ENCODE measurements at regions not wholly inside any gene's neighbourhood (a gene's known extent, or its start where the extent isn't known, plus 50 kb on each side); places are given as distances from the start of the nearest gene placed in this dataset.

DNA sequence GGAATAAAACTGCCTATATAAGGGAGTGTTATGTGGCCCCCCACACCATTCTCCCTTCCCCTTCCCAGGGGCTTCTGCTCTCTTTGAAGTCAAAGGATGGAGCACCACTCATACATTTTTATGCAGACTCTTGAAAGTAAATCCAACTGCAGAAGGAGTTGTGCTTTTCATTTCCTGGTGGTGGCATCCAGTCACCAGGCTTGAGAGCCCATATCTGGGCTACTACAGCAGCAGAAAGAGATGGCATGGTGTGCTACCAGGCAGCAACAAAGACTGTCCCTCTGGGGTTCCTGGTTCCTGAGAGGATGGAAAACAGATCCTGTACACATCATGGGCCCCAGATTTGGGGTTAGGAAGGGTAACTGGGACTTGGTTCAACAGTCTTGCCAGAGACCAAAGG lies 226.4 kb downstream of the CLIC5 start:
- Histone ChIP-seq H3K9me3 (no peaks in the 10 kb centered on the region), H3K4me3 (no peak overlapping the region), H3K27me3 (no peaks in the 10 kb centered on the region), H3K4me1 (no peaks in the 10 kb centered on the region), H3K27ac (no peak overlapping the region), H3K36me3 (no peaks in the 10 kb centered on the region)
- no peak for DNase-seq
- TF ChIP-seq POLR2A (IDR thresholded peaks at IDR 0.05): no peak
- intact Hi-C loops (cut with DNase I; ENCODE audit: low total_unique reads): no loop called here
- in situ Hi-C loops (cut with MboI; ENCODE audit: low sequenced_read_pairs in 4 of 4): no loop called here
- no peak for ATAC-seq

- no peak overlapping the region for H3K4me3 ChIP-seq
- no peak overlapping the region for H3K27ac ChIP-seq
- H3K27me3 ChIP-seq: no peaks in the 10 kb centered on the region
- H3K4me1 ChIP-seq: no peaks in the 10 kb centered on the region
- no peaks in the 10 kb centered on the region for H3K9me3 ChIP-seq
- ATAC-seq (no peak), DNase-seq (no peak)
- H3K36me3 ChIP-seq: no peaks in the 10 kb centered on the region
- in situ Hi-C loops (cut with MboI; ENCODE audit: low sequenced_read_pairs in 4 of 4) (no loop called here), intact Hi-C loops (cut with DNase I; ENCODE audit: low total_unique reads) (no loop called here)
- TF ChIP-seq CTCF (IDR thresholded peaks at IDR 0.05 in 4 of 5, conservative IDR thresholded peaks at IDR 0.05 in 1 of 5) (no peak), POLR2A (IDR thresholded peaks at IDR 0.05) (no peak)
These were observed 228.3 kb downstream of the CLIC5 start for GRCh38 chr6:45787384-45787783.

DNA sequence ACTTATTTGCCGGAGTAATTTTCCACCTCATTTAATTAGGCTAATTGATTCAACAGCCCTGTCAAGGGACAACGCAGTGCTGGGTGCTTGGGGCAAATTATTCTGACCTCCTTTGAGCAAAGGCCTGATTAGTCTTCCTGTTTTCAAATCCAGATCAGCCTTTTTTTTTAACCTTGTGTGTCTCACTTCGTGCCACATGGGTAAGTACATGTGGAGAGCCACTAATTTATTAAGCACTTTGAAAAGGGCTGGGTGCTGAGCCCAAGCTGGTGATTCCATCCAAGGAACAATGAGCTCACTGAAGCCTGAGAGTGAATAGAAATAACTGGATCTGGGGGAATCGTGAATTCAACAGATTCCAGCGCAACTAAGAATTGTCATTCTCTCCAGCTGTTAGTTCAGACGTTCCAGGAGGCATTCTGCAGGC lies 229.3 kb downstream of the CLIC5 start:
- no peak for DNase-seq
- in situ Hi-C loops (cut with MboI; ENCODE audit: low sequenced_read_pairs in 4 of 4): no loop called here

DNA sequence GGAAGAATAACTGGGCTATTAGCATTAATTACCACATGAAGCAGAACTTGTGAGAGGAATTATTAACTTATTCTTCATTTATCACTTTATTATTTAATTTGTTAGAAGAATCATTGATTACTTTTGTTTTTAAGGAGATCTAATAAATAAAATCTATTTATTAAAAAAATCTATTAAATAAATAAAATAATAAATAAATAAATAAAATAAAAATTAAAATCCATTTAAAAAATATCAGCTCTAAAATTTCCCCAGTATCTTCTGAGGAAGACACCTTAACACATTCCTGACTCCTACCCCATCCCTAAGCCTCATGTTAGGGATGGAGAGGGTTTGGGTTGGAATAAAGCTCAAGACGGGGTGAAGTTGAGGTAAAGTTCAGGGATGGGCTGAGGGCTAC lies 231.4 kb downstream of the CLIC5 start:
- Histone ChIP-seq H3K9me3 (no peaks in the 10 kb centered on the region), H3K27ac (no peak overlapping the region), H3K4me1 (no peaks in the 10 kb centered on the region), H3K27me3 (no peaks in the 10 kb centered on the region), H3K4me3 (no peak overlapping the region), H3K36me3 (no peaks in the 10 kb centered on the region)
- DNase-seq: no peak
- intact Hi-C loops (cut with DNase I; ENCODE audit: low total_unique reads): no loop called here
- ATAC-seq: no peak
- TF ChIP-seq CTCF (IDR thresholded peaks at IDR 0.05 in 4 of 5, conservative IDR thresholded peaks at IDR 0.05 in 1 of 5): no peak
- TF ChIP-seq POLR2A (IDR thresholded peaks at IDR 0.05): no peak
- in situ Hi-C loops (cut with MboI; ENCODE audit: low sequenced_read_pairs in 4 of 4): no loop called here

More for the DNA sequence above, 229.3 kb downstream of the CLIC5 start:
- H3K27me3 ChIP-seq: no peaks in the 10 kb centered on the region
- H3K36me3 ChIP-seq: no peaks in the 10 kb centered on the region
- H3K9me3 ChIP-seq: no peaks in the 10 kb centered on the region
- H3K27ac ChIP-seq: no peak overlapping the region
- no peaks in the 10 kb centered on the region for H3K4me1 ChIP-seq
- H3K4me3 ChIP-seq: no peak overlapping the region
- intact Hi-C loops (cut with DNase I; ENCODE audit: low total_unique reads): no loop called here
- TF ChIP-seq CTCF (IDR thresholded peaks at IDR 0.05 in 4 of 5, conservative IDR thresholded peaks at IDR 0.05 in 1 of 5) (no peak), POLR2A (IDR thresholded peaks at IDR 0.05) (no peak)
- no peak for ATAC-seq

DNA sequence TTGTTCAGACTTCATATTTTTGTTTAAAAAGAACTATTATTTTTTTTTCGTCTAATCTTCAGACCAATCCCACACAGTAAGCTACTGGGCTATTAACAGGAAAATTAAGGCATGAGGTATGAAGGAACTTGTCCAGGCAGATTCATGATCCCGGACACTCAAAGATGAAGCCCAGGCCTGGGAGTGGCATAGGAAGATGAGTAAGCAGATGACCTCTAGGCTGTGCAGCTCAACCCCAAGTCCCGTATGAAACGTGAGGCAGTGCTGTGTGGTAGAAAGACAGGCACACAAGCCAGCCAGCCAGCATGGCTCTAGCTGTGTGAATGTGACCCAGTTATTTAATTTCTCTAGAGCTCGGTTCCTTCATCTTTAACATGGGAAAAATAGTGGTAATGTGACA lies 231.9 kb downstream of the CLIC5 start:
- Histone ChIP-seq H3K9me3 (no peaks in the 10 kb centered on the region), H3K4me1 (no peaks in the 10 kb centered on the region), H3K27me3 (no peaks in the 10 kb centered on the region), H3K4me3 (no peak overlapping the region), H3K36me3 (no peaks in the 10 kb centered on the region), H3K27ac (no peak overlapping the region)
- in situ Hi-C loops (cut with MboI; ENCODE audit: low sequenced_read_pairs in 4 of 4) (no loop called here), intact Hi-C loops (cut with DNase I; ENCODE audit: low total_unique reads) (no loop called here)
- TF ChIP-seq POLR2A (IDR thresholded peaks at IDR 0.05): no peak
- DNase-seq: no peak
- ATAC-seq: no peak

- no peak for TF ChIP-seq CTCF (IDR thresholded peaks at IDR 0.05 in 4 of 5, conservative IDR thresholded peaks at IDR 0.05 in 1 of 5)
- no peak for TF ChIP-seq POLR2A (IDR thresholded peaks at IDR 0.05)
- no peaks in the 10 kb centered on the region for H3K36me3 ChIP-seq
- no peak overlapping the region for H3K4me3 ChIP-seq
- no peak overlapping the region for H3K27ac ChIP-seq
- no peaks in the 10 kb centered on the region for H3K9me3 ChIP-seq
- H3K4me1 ChIP-seq: no peaks in the 10 kb centered on the region
- DNase-seq (no peak), ATAC-seq (no peak)
- H3K27me3 ChIP-seq: no peaks in the 10 kb centered on the region
- intact Hi-C loops (cut with DNase I; ENCODE audit: low total_unique reads): no loop called here
- in situ Hi-C loops (cut with MboI; ENCODE audit: low sequenced_read_pairs in 4 of 4): no loop called here
These were observed 233.8 kb downstream of the CLIC5 start for GRCh38 chr6:45781890-45782289.
